GM23338 (cell line): ENCODE measurements at regions not wholly inside any gene's neighbourhood (a gene's known extent, or its start where the extent isn't known, plus 50 kb on each side); places are given as distances from the start of the nearest gene placed in this dataset.
A peak's percentile ranks its signal among the peaks of the same experiment; 100 is the strongest.

Experiments used
- ATAC-seq: fragments of 200-7000 bp; cut with Tn5 transposase; 3 replicates; pipeline ENCODE4 v1.9.1; 2020
- DNase-seq: peaks from one replicate; pipeline ENCODE4 v3.0.0-alpha.2; 2015; ENCODE audit warnings: low spot score
- H2AFZ ChIP-seq: fragments of 200-600 bp; sonication (generic); 2 replicates; pipeline ENCODE4 v1.8.0; 2016; ENCODE audit warnings: antibody characterized with exemption, mild to moderate bottlenecking, moderate library complexity
- H3F3A ChIP-seq: fragments of 200-600 bp; sonication (generic); replicated peaks from 2 replicates; pipeline ENCODE4 v1.8.0; 2017; ENCODE audit warnings: antibody characterized with exemption, mixed run types, low read depth
- H3K27ac ChIP-seq: fragments of 200-600 bp; sonication (generic); 2 replicates; pipeline ENCODE4 v1.6.1; 2016; ENCODE audit warnings: low read depth
- H3K27me3 ChIP-seq: fragments of 200-600 bp; sonication (generic); 2 replicates; pipeline ENCODE4 v1.8.0; 2016; ENCODE audit warnings: mild to moderate bottlenecking, mixed run types, moderate library complexity; ENCODE audit not compliant: insufficient read depth
- H3K36me3 ChIP-seq: fragments of 200-600 bp; sonication (generic); 2 replicates; pipeline ENCODE4 v1.8.0; 2016; ENCODE audit warnings: mild to moderate bottlenecking; ENCODE audit not compliant: insufficient read depth
- H3K4me1 ChIP-seq: fragments of 200-600 bp; sonication (generic); 2 replicates; pipeline ENCODE4 v1.8.0; 2016; ENCODE audit warnings: mild to moderate bottlenecking, moderate library complexity; ENCODE audit not compliant: insufficient read depth
- H3K4me2 ChIP-seq: fragments of 200-600 bp; sonication (generic); 2 replicates; pipeline ENCODE4 v1.7.1; 2017; ENCODE audit warnings: mixed run types
- H3K4me3 ChIP-seq: fragments of 200-600 bp; sonication (generic); 2 replicates; pipeline ENCODE4 v1.6.1; 2016; ENCODE audit warnings: mixed run types
- H3K79me2 ChIP-seq: fragments of 200-600 bp; sonication (generic); replicated peaks from 2 replicates; pipeline ENCODE4 v1.8.0; 2017; ENCODE audit warnings: mild to moderate bottlenecking; ENCODE audit not compliant: insufficient read depth
- H3K9me2 ChIP-seq: fragments of 200-600 bp; sonication (generic); 2 replicates; pipeline ENCODE4 v1.8.0; 2017; ENCODE audit not compliant: insufficient read depth
- H4K20me1 ChIP-seq: fragments of 200-600 bp; sonication (generic); replicated peaks from 2 replicates; pipeline ENCODE4 v1.8.0; 2017; ENCODE audit warnings: mild to moderate bottlenecking; ENCODE audit not compliant: insufficient read depth
- H3K27ac Mint-ChIP-seq: 2 replicates; pipeline ENCODE4 v1.8.0; 2020; ENCODE audit warnings: inconsistent platforms, mild to moderate bottlenecking, moderate library complexity, mixed read lengths
- H3K27me3 Mint-ChIP-seq: 3 replicates; pipeline ENCODE4 v1.8.0; 2022; ENCODE audit warnings: low read depth, mild to moderate bottlenecking, moderate library complexity, mixed read lengths, inconsistent platforms; ENCODE audit not compliant: insufficient read depth, poor library complexity
- H3K36me3 Mint-ChIP-seq: 3 replicates; pipeline ENCODE4 v1.8.0; 2021; ENCODE audit warnings: low read depth, mild to moderate bottlenecking, inconsistent platforms, moderate library complexity, mixed read lengths
- H3K4me1 Mint-ChIP-seq: 3 replicates; pipeline ENCODE4 v1.8.0; 2020; ENCODE audit warnings: mild to moderate bottlenecking, inconsistent platforms, mixed read lengths
- H3K4me3 Mint-ChIP-seq: 3 replicates; pipeline ENCODE4 v1.8.0; 2021; ENCODE audit warnings: moderate library complexity, mild to moderate bottlenecking, inconsistent platforms, mixed read lengths
- H3K9me3 Mint-ChIP-seq: 3 replicates; pipeline ENCODE4 v1.8.0; 2020; ENCODE audit warnings: moderate library complexity, mild to moderate bottlenecking, inconsistent platforms, mixed read lengths
- CREB1 ChIP-seq: fragments of 250-450 bp; sonication (Bioruptor Pico); IDR thresholded peaks from 2 replicates; pipeline ENCODE4 v1.5.0; 2020; ENCODE audit warnings: low read depth, mild to moderate bottlenecking, moderate library complexity
- CTCF ChIP-seq, 2 experiments: fragments of 200-600 bp in 1 of 2; sonication (generic) in 1 of 2; conservative IDR thresholded peaks; 2 replicates each; pipeline versions ENCODE4 v1.5.1 to v1.6.1; 2016 to 2017; ENCODE audit warnings: antibody characterized with exemption in 2 of 2, low read depth in 2 of 2, mild to moderate bottlenecking in 2 of 2, moderate library complexity in 1 of 2
- ETS1 ChIP-seq: IDR thresholded peaks from 2 replicates; pipeline ENCODE4 v1.6.1; 2016; ENCODE audit warnings: antibody characterized with exemption
- EZH2 ChIP-seq: fragments of 200-600 bp; sonication (generic); IDR thresholded peaks from one replicate; pipeline ENCODE4 v1.8.0; 2017; ENCODE audit warnings: antibody characterized with exemption, mild to moderate bottlenecking, low read depth; ENCODE audit not compliant: unreplicated experiment
- EZH2phosphoT487 ChIP-seq: fragments of 200-600 bp; sonication (generic); IDR thresholded peaks from one replicate; pipeline ENCODE4 v1.8.1; 2018; ENCODE audit warnings: antibody characterized with exemption; ENCODE audit not compliant: unreplicated experiment
- JUNB ChIP-seq: IDR thresholded peaks from one replicate; pipeline ENCODE4 v1.6.1; 2016; ENCODE audit warnings: antibody characterized with exemption; ENCODE audit not compliant: unreplicated experiment
- NANOG ChIP-seq: IDR thresholded peaks from 2 replicates; pipeline ENCODE4 v1.6.1; 2016; ENCODE audit warnings: antibody characterized with exemption, borderline replicate concordance
- POLR2AphosphoS5 ChIP-seq: IDR thresholded peaks from 2 replicates; pipeline ENCODE4 v1.6.1; 2016; ENCODE audit warnings: antibody characterized with exemption, low read depth
- REST ChIP-seq: IDR thresholded peaks from one replicate; pipeline ENCODE4 v1.6.1; 2018; ENCODE audit warnings: antibody characterized with exemption; ENCODE audit not compliant: unreplicated experiment
- STAT1 ChIP-seq: IDR thresholded peaks from one replicate; pipeline ENCODE4 v1.6.1; 2016; ENCODE audit warnings: antibody characterized with exemption; ENCODE audit not compliant: unreplicated experiment
- ZNF114 ChIP-seq: fragments of 250-450 bp; sonication (Bioruptor Pico); IDR thresholded peaks from 2 replicates; pipeline ENCODE4 v1.5.0; 2020; ENCODE audit warnings: mild to moderate bottlenecking, moderate library complexity
- ZNF331 ChIP-seq: fragments of 250-450 bp; sonication (Bioruptor Pico); IDR thresholded peaks from 2 replicates; pipeline ENCODE4 v1.5.0; 2020; ENCODE audit warnings: low read depth, mild to moderate bottlenecking, moderate library complexity
- ZNF462 ChIP-seq: fragments of 250-450 bp; sonication (Bioruptor Pico); IDR thresholded peaks from 2 replicates; pipeline ENCODE4 v1.5.0; 2020; ENCODE audit warnings: mild to moderate bottlenecking, moderate library complexity

- Mint-ChIP-seq H3K4me1 (no peaks in the 10 kb centered on the region; the same call in 2 of the 3 replicates), H3K9me3 (peaks cover 5% of the 10 kb centered on the region; the same call in 2 of the 3 replicates), H3K4me3 (no peak overlapping the region), H3K27ac (no peak overlapping the region), H3K36me3 (no peaks in the 10 kb centered on the region; the same call in 2 of the 3 replicates), H3K27me3 (no peaks in the 10 kb centered on the region)
- H3K27ac ChIP-seq: no peak overlapping the region
- no peak overlapping the region for H3K4me2 ChIP-seq
- no peaks in the 10 kb centered on the region for H3K4me1 ChIP-seq
- H3K27me3 ChIP-seq: no peaks in the 10 kb centered on the region
- no peaks in the 10 kb centered on the region for H3K9me2 ChIP-seq
- no peaks in the 10 kb centered on the region for H3F3A ChIP-seq
- no peaks in the 10 kb centered on the region for H4K20me1 ChIP-seq
- H3K4me3 ChIP-seq: no peak overlapping the region
- DNase-seq (no peak), ATAC-seq (no peak)
- no peak for TF ChIP-seq EZH2
- no peak for TF ChIP-seq ZNF331 (CRISPR knock-in tag)
- TF ChIP-seq ZNF462: no peak
- no peak for TF ChIP-seq NANOG
- no peak for TF ChIP-seq ZNF114
- TF ChIP-seq POLR2AphosphoS5: no peak
- no peak for TF ChIP-seq JUNB
- no peak for TF ChIP-seq STAT1
- no peak for TF ChIP-seq ETS1
- TF ChIP-seq EZH2phosphoT487: no peak
- TF ChIP-seq CREB1 (CRISPR knock-in tag): no peak
- no peak for TF ChIP-seq REST
- TF ChIP-seq CTCF (conservative IDR thresholded peaks at IDR 0.05; ENCODE audit: low read depth in 2 of 2): no peak
- H3K36me3 ChIP-seq: no peaks in the 10 kb centered on the region
- no peaks in the 10 kb centered on the region for H3K79me2 ChIP-seq
- H2AFZ ChIP-seq: peak overlapping the region; percentile 28; the same call in 1 of the 2 replicates
These were observed 299.0 kb upstream of the MBL2 start for GRCh38 chr10:53071505-53072125.
